Head of caudate nucleus (tissue), 42 donors: ENCODE measurements at regions not wholly inside any gene's neighbourhood (a gene's known extent, or its start where the extent isn't known, plus 50 kb on each side); places are given as distances from the start of the nearest gene placed in this dataset.

Experiments used
- DNase-seq, 42 donors: peaks; one replicate each; pipeline versions ENCODE4 v3.0.0 to v3.0.0-alpha.2; 2020 to 2021; ENCODE audit warnings: mixed read lengths in 7 of 42
- intact Hi-C: fragments of 100-400 bp; cut with DNase I; formaldehyde crosslinking; loops from one replicate; pipeline ENCODE4 v1.15.0; 2022

- intact Hi-C loops, result no loop called here
- DNase-seq, result no peak
Observed at GRCh38 chr19:31572976-31573298, 223.7 kb upstream of the TSHZ3 start.

DNA sequence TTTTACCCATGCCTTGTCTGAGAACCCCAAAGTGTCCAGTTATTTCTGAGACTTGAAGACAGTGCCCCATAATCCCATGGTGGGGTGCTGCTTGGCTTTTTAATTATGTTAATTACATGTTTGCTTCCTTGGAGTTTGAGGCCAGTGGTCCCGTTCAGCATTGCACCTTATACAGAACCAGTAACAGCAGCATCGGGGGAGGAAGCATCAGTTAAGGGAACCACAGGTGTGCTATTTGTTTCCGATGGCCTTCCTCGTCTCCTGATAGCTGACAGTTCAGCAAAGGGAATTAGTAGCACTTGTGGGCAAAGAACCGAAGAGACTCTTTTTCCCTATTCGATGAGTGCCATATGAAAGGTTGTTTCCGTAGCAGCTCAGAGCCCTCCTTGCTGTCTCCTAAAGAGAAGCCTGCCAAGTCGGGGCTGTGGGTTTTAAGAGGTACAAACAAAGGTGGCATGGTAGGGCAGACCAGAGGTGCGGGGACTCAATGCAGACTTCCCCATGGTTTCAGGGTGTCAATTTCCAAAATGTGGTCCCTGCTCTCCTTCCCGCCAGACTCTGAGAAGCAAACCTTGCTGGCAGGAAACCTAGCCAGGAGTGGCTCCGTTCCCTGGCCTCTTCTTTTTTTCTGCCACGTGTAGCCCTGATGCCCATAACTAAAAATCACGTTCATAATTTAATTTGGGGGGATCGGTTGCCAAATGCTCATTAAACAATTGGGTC, 225.2 kb upstream of the TSHZ3 start:
- intact Hi-C loops, result no loop called here
- DNase-seq, result no peak

DNA sequence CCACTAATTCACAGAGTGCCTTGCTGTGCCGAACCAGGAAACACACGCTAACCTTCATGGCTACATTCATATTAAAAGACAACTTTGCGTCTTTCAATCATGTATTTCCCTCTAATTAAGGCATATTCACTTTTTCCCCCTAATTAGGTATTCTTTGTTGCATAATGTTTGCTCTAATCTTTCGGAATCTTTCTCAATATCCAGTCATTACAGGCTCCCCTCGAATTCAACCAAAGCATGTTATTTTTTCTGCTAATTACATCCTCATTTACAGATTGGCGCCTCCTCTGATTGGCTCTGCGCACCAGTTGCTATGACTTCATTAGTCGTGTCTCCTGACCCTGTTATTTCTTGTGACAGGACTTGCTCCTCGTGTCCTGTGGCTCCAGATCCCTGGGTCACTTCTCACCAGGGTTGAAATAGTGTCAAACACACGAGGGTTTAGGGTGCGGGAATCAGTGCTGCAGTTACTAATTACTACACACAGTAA, 226.7 kb upstream of the TSHZ3 start:
- no peak for DNase-seq
- intact Hi-C loops, result no loop called here

DNA sequence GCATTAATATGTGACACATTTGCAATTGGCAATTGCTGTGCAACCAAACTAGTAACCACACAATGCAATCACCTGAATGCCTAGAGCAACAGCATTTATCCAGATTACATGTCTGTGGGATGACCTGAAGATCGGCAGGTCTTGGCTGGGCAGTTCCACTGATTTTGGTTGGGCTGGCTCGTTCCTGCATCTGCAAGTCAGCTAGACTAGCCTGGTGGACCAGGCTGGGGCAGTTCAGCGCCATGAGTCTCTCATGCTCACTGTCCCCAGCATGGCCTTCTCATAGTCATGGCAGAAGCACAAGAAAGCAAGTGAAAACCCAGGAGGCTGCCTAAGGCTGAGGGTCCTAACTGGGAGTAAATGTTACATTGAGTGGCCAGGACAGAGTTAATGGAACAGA, 229.1 kb upstream of the TSHZ3 start:
- intact Hi-C loops, result no loop called here
- peak in 1 of 42 donors; percentile 12 for DNase-seq

- no peak for DNase-seq
- intact Hi-C loops, result no loop called here
Observed at GRCh38 chr19:31583148-31583547, 233.9 kb upstream of the TSHZ3 start.

DNA sequence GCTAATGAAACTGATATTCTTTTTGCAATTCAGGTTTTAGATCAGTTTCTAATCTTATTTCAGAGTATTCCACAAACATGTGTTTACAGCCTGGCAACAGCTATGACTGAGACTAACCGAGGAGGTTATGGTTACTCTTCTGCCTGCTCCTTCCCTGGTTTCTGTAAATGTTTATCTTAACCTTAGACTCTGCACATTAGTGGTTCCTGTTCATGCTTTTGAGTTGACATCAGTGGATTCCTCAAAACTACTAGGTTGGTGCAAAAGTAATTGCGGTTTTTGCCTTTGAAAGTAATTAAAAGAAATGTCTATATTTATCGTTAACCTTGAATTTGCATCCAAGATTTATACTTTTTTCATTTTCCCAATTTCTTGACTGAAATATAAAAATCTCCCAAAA, 237.0 kb upstream of the TSHZ3 start:
- intact Hi-C loops, result no loop called here
- DNase-seq, result no peak

- no peak for DNase-seq
- intact Hi-C loops, result no loop called here
Observed at GRCh38 chr19:31589109-31589508, 239.9 kb upstream of the TSHZ3 start.

DNA sequence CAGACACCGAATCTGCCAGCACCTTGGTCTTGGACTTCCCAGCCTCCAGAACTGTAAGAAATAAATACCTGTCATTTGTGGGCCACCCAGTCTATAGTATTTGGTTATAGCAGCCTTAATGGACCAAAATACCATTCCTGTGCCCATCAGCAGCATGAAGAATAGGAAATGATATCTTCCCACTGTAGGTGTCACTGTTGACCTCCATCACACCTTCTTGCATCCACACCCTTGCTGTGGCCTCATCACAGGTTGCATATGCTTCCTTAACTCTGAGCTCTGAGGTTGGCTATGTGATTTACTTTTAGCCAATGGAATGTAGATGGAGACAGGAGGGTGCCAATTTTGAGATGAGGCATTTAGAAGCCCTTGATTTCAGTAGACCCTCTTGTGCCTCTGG, 242.0 kb upstream of the TSHZ3 start:
- intact Hi-C loops, result no loop called here

DNA sequence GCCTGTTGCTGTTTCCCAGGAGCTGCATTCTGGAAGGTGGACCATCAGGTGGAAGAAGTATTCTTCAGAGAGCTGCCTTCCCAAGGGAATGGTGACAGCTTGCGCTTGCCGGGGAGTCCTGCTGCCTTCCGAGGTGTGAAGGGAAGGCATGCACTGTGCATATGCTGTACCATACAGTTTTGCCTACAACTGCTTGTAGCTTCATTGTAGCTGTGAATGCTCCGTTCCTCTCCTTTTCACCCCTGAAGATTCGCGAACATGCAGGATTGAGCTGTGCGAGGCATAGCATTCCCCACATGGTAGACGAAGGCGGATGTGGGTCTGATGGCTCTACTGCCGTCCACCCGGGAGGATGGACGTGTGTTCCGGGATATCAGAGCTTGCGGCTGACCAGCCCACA, 243.2 kb upstream of the TSHZ3 start:
- DNase-seq, result no peak
- intact Hi-C loops, result no loop called here

More for the DNA sequence above, 242.0 kb upstream of the TSHZ3 start:
- DNase-seq, result no peak

- intact Hi-C loops, result no loop called here
- no peak for DNase-seq
Observed at GRCh38 chr19:31594701-31595100, 245.5 kb upstream of the TSHZ3 start.

- peak in 1 of 42 donors; percentile 4 for DNase-seq
- intact Hi-C loops, result no loop called here
Observed at GRCh38 chr19:31595521-31595920, 246.3 kb upstream of the TSHZ3 start.

GRCh38 chr19:31596751-31597150, 247.5 kb upstream of the TSHZ3 start:
- no peak for DNase-seq
- intact Hi-C loops, result no loop called here

DNA sequence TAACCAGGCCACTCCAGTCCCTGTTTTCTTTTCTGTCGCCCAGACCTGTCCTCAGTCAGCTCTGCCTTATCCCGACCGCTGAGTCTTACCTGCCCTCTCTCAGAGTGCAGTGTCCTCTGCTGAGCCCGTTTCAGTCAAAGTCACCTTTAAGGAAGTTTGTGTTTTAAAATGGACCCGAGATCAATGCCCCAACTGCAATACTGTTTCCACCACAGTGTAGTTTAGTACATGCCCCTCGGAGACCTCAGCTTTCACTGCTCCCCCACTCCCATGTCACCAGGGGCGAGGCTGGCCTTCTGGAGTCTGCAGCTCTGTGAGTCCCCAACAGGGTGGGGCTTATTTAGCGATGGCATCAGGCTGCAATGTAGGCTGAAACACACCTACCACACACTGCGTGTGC, 248.4 kb upstream of the TSHZ3 start:
- intact Hi-C loops, result no loop called here
- no peak for DNase-seq

DNA sequence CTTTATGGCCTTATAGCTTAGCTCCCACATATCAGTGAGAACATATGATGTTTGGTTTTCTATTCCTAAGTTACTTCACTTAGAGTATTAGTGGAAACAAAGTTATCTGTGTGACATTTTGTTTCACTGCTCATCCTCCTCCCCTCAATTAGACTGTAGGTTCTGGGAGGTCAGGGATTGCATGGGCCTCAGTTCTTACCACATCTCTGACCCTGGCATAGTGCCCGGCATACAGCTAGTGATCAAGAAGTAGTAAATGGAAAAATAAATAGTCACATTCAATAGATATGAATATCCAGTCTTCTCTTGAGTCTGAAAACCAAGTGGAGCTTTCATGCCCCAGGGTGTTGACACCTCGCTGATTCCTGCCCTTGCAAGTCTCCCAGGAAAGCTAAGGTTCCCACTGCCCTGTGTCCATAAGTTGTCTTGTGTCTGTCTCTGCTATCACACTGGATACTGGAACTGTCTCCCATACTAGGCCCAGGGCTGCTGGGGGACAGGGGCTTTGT, 249.5 kb upstream of the TSHZ3 start:
- intact Hi-C loops, result no loop called here

DNA sequence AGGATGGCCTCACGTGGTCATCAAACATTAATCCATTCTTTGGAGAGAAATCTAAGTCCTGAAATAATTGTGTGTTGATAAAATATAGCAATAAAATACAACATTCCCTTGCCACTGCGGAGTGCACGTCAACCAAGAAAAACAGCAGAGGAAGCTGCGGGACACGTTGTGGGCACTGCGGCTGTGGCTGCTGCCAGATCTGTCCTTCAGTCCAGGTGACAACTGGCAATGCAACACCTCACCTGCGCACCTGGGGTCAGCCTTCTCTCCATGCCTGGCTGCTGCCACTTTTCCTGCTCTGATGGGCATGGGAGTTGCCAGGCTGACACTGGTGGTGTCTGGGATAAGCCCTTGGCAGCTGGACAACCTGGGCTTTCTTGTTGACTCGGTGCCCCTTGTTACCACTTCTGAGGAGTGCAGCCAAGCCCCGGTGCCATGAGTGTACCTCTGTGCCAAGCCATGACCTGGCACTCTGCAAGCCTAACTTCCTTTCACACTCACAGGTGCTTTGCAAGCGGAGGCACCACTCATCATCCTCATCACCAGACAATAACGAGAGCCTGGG, 251.6 kb upstream of the TSHZ3 start:
- intact Hi-C loops, result no loop called here
- DNase-seq, result no peak

More for the DNA sequence above, 249.5 kb upstream of the TSHZ3 start:
- no peak for DNase-seq

GRCh38 chr19:31601855-31602254, 252.6 kb upstream of the TSHZ3 start:
- intact Hi-C loops, result no loop called here

GRCh38 chr19:31602548-31602947, 253.3 kb upstream of the TSHZ3 start:
- intact Hi-C loops, result no loop called here
- DNase-seq, result no peak

More at GRCh38 chr19:31601855-31602254, 252.6 kb upstream of the TSHZ3 start:
- no peak for DNase-seq

- intact Hi-C loops, result no loop called here
- DNase-seq, result no peak
Observed at GRCh38 chr19:31604493-31605040, 255.3 kb upstream of the TSHZ3 start.

- intact Hi-C loops, result no loop called here
- DNase-seq, result no peak
Observed at GRCh38 chr19:31610018-31610417, 260.8 kb upstream of the TSHZ3 start.

GRCh38 chr19:31611046-31611877, 262.0 kb upstream of the TSHZ3 start:
- intact Hi-C loops, result no loop called here
- no peak for DNase-seq
